Mesenchymal stem cell (in vitro differentiated cells and primary cell): ENCODE measurements at regions not wholly inside any gene's neighbourhood (a gene's known extent, or its start where the extent isn't known, plus 50 kb on each side); places are given as distances from the start of the nearest gene placed in this dataset.

Source experiments
- DNase-seq: peaks from one replicate; pipeline ENCODE4 v3.0.0-alpha.2; 2013
- H2AFZ ChIP-seq: one replicate; pipeline ENCODE4 v1.6.1; 2013; ENCODE audit warnings: low read depth, mild to moderate bottlenecking, control low read depth, inconsistent platforms, low read length, moderate library complexity
- H2AK5ac ChIP-seq: 2 replicates; pipeline ENCODE4 v1.6.1; 2013; ENCODE audit warnings: low read length, moderate library complexity, mild to moderate bottlenecking, inconsistent platforms; ENCODE audit not compliant: severe bottlenecking
- H2BK120ac ChIP-seq: one replicate; pipeline ENCODE4 v1.6.1; 2013; ENCODE audit warnings: low read depth, mild to moderate bottlenecking, inconsistent platforms, low read length, moderate library complexity
- H2BK12ac ChIP-seq, 2 experiments: one replicate each; pipeline ENCODE4 v1.6.1; 2013; ENCODE audit warnings: inconsistent platforms in 2 of 2, low read length in 2 of 2, mild to moderate bottlenecking in 2 of 2, moderate library complexity in 2 of 2, control low read depth in 1 of 2
- H2BK15ac ChIP-seq: one replicate; pipeline ENCODE4 v1.6.1; 2013; ENCODE audit warnings: mild to moderate bottlenecking, low read depth, inconsistent platforms; ENCODE audit not compliant: poor library complexity, severe bottlenecking
- H2BK5ac ChIP-seq: 2 replicates; pipeline ENCODE4 v1.6.1; 2013; ENCODE audit warnings: low read depth, mild to moderate bottlenecking, low read length, control low read depth, inconsistent platforms; ENCODE audit not compliant: poor library complexity, severe bottlenecking
- H3K14ac ChIP-seq, 2 experiments: one replicate each; pipeline ENCODE4 v1.6.1; 2013; ENCODE audit warnings: inconsistent platforms in 2 of 2, low read length in 2 of 2, control low read depth in 1 of 2, mild to moderate bottlenecking in 1 of 2, moderate library complexity in 1 of 2
- H3K18ac ChIP-seq, 2 experiments: one replicate each; pipeline ENCODE4 v1.6.1; 2013; ENCODE audit warnings: inconsistent platforms in 2 of 2, low read length in 2 of 2, control low read depth in 1 of 2, low read depth in 1 of 2, mild to moderate bottlenecking in 1 of 2
- H3K23ac ChIP-seq, 2 experiments: one replicate each; pipeline ENCODE4 v1.6.1; 2013; ENCODE audit warnings: inconsistent platforms in 2 of 2, low read length in 2 of 2, mild to moderate bottlenecking in 2 of 2, moderate library complexity in 2 of 2, control low read depth in 1 of 2
- H3K27ac ChIP-seq: 2 replicates; pipeline ENCODE4 v1.5.1; 2013; ENCODE audit warnings: mild to moderate bottlenecking, moderate library complexity, low read length, control low read depth, inconsistent platforms; ENCODE audit not compliant: poor library complexity, severe bottlenecking
- H3K27me3 ChIP-seq, 2 experiments: 2 replicates each; pipeline versions ENCODE4 v1.6.1 to v1.7.0; 2013; ENCODE audit warnings: low read length in 2 of 2, mild to moderate bottlenecking in 2 of 2, moderate library complexity in 2 of 2, control low read depth in 1 of 2, inconsistent platforms in 1 of 2; ENCODE audit not compliant: control insufficient read depth in 1 of 2, insufficient read depth in 1 of 2
- H3K36me3 ChIP-seq, 2 experiments: 2 replicates each; pipeline versions ENCODE4 v1.6.1 to v1.7.0; 2013; ENCODE audit warnings: low read length in 2 of 2, control low read depth in 1 of 2, inconsistent platforms in 1 of 2, low read depth in 1 of 2, mild to moderate bottlenecking in 1 of 2; ENCODE audit not compliant: insufficient read depth in 2 of 2, control insufficient read depth in 1 of 2
- H3K4ac ChIP-seq, 2 experiments: one replicate each; pipeline ENCODE4 v1.6.1; 2013; ENCODE audit warnings: inconsistent platforms in 2 of 2, low read length in 2 of 2, mild to moderate bottlenecking in 2 of 2, moderate library complexity in 2 of 2, control low read depth in 1 of 2, low read depth in 1 of 2
- H3K4me1 ChIP-seq: 2 replicates; pipeline ENCODE4 v1.6.1; 2013; ENCODE audit warnings: low read depth, low read length, control low read depth; ENCODE audit not compliant: control insufficient read depth, insufficient read depth
- H3K4me2 ChIP-seq: 2 replicates; pipeline ENCODE4 v1.6.1; 2013; ENCODE audit warnings: low read length, mild to moderate bottlenecking, inconsistent platforms; ENCODE audit not compliant: poor library complexity, severe bottlenecking
- H3K4me3 ChIP-seq, 2 experiments: 2 replicates each; pipeline versions ENCODE4 v1.5.1 to v1.7.0; 2013; ENCODE audit warnings: low read length in 2 of 2, mild to moderate bottlenecking in 2 of 2, control low read depth in 1 of 2, low read depth in 1 of 2; ENCODE audit not compliant: insufficient read depth in 1 of 2
- H3K79me1 ChIP-seq: replicated peaks from 2 replicates; pipeline ENCODE4 v1.6.1; 2013; ENCODE audit warnings: mild to moderate bottlenecking, control low read depth, low read length, inconsistent platforms; ENCODE audit not compliant: poor library complexity, severe bottlenecking
- H3K9ac ChIP-seq: 2 replicates; pipeline ENCODE4 v1.7.0; 2013; ENCODE audit warnings: mild to moderate bottlenecking, low read length, moderate library complexity
- H3K9me3 ChIP-seq: 2 replicates; pipeline ENCODE4 v1.7.0; 2013; ENCODE audit warnings: mild to moderate bottlenecking, low read length; ENCODE audit not compliant: control insufficient read depth
- H4K8ac ChIP-seq: one replicate; pipeline ENCODE4 v1.6.1; 2013; ENCODE audit warnings: inconsistent platforms, mild to moderate bottlenecking, low read length, moderate library complexity
- H4K91ac ChIP-seq: one replicate; pipeline ENCODE4 v1.6.1; 2013; ENCODE audit warnings: mild to moderate bottlenecking, low read length, inconsistent platforms
- WGBS: methylation state at CpG from one replicate; pipeline ENCODE4 v1.1.7; 2013; ENCODE audit warnings: mixed read lengths; 5-methylcytosine and 5-hydroxymethylcytosine counted together

- H2AFZ ChIP-seq, result no peak overlapping the region
- no peaks in the 10 kb centered on the region for H3K36me3 ChIP-seq
- peaks cover 0 to 7% of the 10 kb centered on the region in 2 experiments for H3K27me3 ChIP-seq
- H3K4ac ChIP-seq, result no peak overlapping the region
- H4K91ac ChIP-seq, result no peak overlapping the region
- no peak overlapping the region for H2BK5ac ChIP-seq
- H2BK12ac ChIP-seq, result no peak overlapping the region
- H3K4me1 ChIP-seq, result peaks cover 7% of the 10 kb centered on the region
- no peaks in the 10 kb centered on the region for H3K79me1 ChIP-seq
- no peak overlapping the region for H3K9ac ChIP-seq
- WGBS, result 97% methylated on average over 7 of the region's 7 CpGs
- no peak overlapping the region for H3K27ac ChIP-seq
- H2AK5ac ChIP-seq, result no peak overlapping the region
- no peaks in the 10 kb centered on the region for H3K9me3 ChIP-seq
- DNase-seq, result no peak
- no peak overlapping the region for H3K4me3 ChIP-seq
- H2BK120ac ChIP-seq, result no peak overlapping the region
- no peak overlapping the region for H2BK15ac ChIP-seq
- no peak overlapping the region for H3K14ac ChIP-seq
- H3K18ac ChIP-seq, result no peak overlapping the region
- no peak overlapping the region for H4K8ac ChIP-seq
- no peak overlapping the region for H3K23ac ChIP-seq
- H3K4me2 ChIP-seq, result no peak overlapping the region
Observed at GRCh38 chr7:106180721-106181120, 68.6 kb upstream of the SYPL1 start.

GRCh38 chr7:106179256-106179655 lies 67.1 kb upstream of the SYPL1 start:
- Histone ChIP-seq H3K27ac (no peak overlapping the region), H2BK5ac (no peak overlapping the region), H4K8ac (no peak overlapping the region), H3K36me3 (no peaks in the 10 kb centered on the region), H4K91ac (peak overlapping the region; percentile 15), H3K4ac (peak overlapping the region; percentile 14 to 47), H3K4me2 (no peak overlapping the region), H2BK12ac (peak overlapping the region in 1 of 2 experiments; percentile 18), H2AFZ (no peak overlapping the region), H3K27me3 (peaks cover 0 to 7% of the 10 kb centered on the region in 2 experiments), H3K4me3 (no peak overlapping the region), H3K9me3 (no peaks in the 10 kb centered on the region), H2BK15ac (no peak overlapping the region), H3K14ac (no peak overlapping the region), H2AK5ac (no peak overlapping the region), H3K18ac (no peak overlapping the region), H3K4me1 (peaks cover 7% of the 10 kb centered on the region), H3K23ac (no peak overlapping the region), H3K9ac (no peak overlapping the region), H2BK120ac (no peak overlapping the region), H3K79me1 (no peaks in the 10 kb centered on the region)
- no peak for DNase-seq
- WGBS, result 90% methylated on average over 4 of the region's 4 CpGs

- no peak overlapping the region for H3K23ac ChIP-seq
- peak overlapping the region; percentile 13 to 69 for H3K18ac ChIP-seq
- no peak overlapping the region for H2AFZ ChIP-seq
- H2BK12ac ChIP-seq, result peak overlapping the region; percentile 40 to 49
- H2BK120ac ChIP-seq, result no peak overlapping the region
- peaks cover 0 to 7% of the 10 kb centered on the region in 2 experiments for H3K27me3 ChIP-seq
- peak overlapping the region; percentile 14 to 47 for H3K4ac ChIP-seq
- H3K4me1 ChIP-seq, result peaks cover 7% of the 10 kb centered on the region
- H4K8ac ChIP-seq, result peak overlapping the region; percentile 78
- no peak overlapping the region for H3K4me2 ChIP-seq
- WGBS, result 90% methylated on average over 3 of the region's 3 CpGs
- H3K4me3 ChIP-seq, result no peak overlapping the region
- H4K91ac ChIP-seq, result peak overlapping the region; percentile 18
- no peak overlapping the region for H2BK5ac ChIP-seq
- no peak overlapping the region for H3K27ac ChIP-seq
- H3K9ac ChIP-seq, result peak overlapping the region; percentile 2
- DNase-seq, result no peak
- H3K79me1 ChIP-seq, result no peaks in the 10 kb centered on the region
- no peaks in the 10 kb centered on the region for H3K36me3 ChIP-seq
- peak overlapping the region in 1 of 2 experiments; percentile 46 for H3K14ac ChIP-seq
- no peak overlapping the region for H2AK5ac ChIP-seq
- no peaks in the 10 kb centered on the region for H3K9me3 ChIP-seq
- H2BK15ac ChIP-seq, result no peak overlapping the region
Observed at GRCh38 chr7:106178593-106179134, 66.6 kb upstream of the SYPL1 start.

- peak overlapping the region in 1 of 2 experiments; percentile 46 for H3K14ac ChIP-seq
- no peaks in the 10 kb centered on the region for H3K79me1 ChIP-seq
- peak overlapping the region; percentile 62 for H4K8ac ChIP-seq
- no peak overlapping the region for H2AFZ ChIP-seq
- no peak overlapping the region for H3K4me2 ChIP-seq
- H3K9me3 ChIP-seq, result no peaks in the 10 kb centered on the region
- H3K23ac ChIP-seq, result no peak overlapping the region
- H2BK5ac ChIP-seq, result no peak overlapping the region
- H3K9ac ChIP-seq, result peak overlapping the region; percentile 53
- H2BK120ac ChIP-seq, result peak overlapping the region; percentile 45
- peaks cover 0 to 7% of the 10 kb centered on the region in 2 experiments for H3K27me3 ChIP-seq
- H3K4ac ChIP-seq, result peak overlapping the region in 1 of 2 experiments; percentile 24
- DNase-seq, result no peak
- peak overlapping the region; percentile 18 for H4K91ac ChIP-seq
- H2BK15ac ChIP-seq, result peak overlapping the region; percentile 30
- H3K4me1 ChIP-seq, result peaks cover 7% of the 10 kb centered on the region
- peak overlapping the region; percentile 13 to 69 for H3K18ac ChIP-seq
- WGBS, result 95% methylated on average over 10 of the region's 11 CpGs
- H3K27ac ChIP-seq, result no peak overlapping the region
- H3K36me3 ChIP-seq, result no peaks in the 10 kb centered on the region
- peak overlapping the region; percentile 16 for H2AK5ac ChIP-seq
- no peak overlapping the region for H3K4me3 ChIP-seq
- peak overlapping the region; percentile 40 to 49 for H2BK12ac ChIP-seq
Observed at GRCh38 chr7:106177738-106178592, 65.9 kb upstream of the SYPL1 start.
